ENCODE measurements at regions not wholly inside any gene's neighbourhood (a gene's known extent, or its start where the extent isn't known, plus 50 kb on each side); places are given as distances from the start of the nearest gene placed in this dataset.

GRCh38 chr13:60974296-60974695, 441.4 kb downstream of the PCDH20 start (continued):
- TF ChIP-seq POLR2AphosphoS5 (IDR thresholded peaks at IDR 0.05; ENCODE audit: low read length): no peak

- SMC1A ChIA-PET (ENCODE audit: uncharacterized antibody, unreplicated experiment): interaction anchor here (1.1 kb wide), 1 partner anchor 17 kb away, joined by 3 read pairs; no protein-coding TSS in a partner anchor
- Histone ChIP-seq H3K4me2 (ENCODE audit: control insufficient read depth, insufficient read depth) (no peak overlapping the region), H3K36me3 (ENCODE audit: control insufficient read depth in 2 of 2, insufficient read depth in 2 of 2, low read length in 1 of 2) (no peaks in the 10 kb centered on the region), H3K9me3 (replicated peaks; ENCODE audit: control insufficient read depth, insufficient read depth, low read length) (no peaks in the 10 kb centered on the region), H3K79me2 (ENCODE audit: control insufficient read depth, insufficient read depth, low read length) (peaks cover 2% of the 10 kb centered on the region), H3K4me3 (no peak overlapping the region), H3K27me3 (replicated peaks in 1 of 2; ENCODE audit: control insufficient read depth in 2 of 2, insufficient read depth in 2 of 2, low read length in 1 of 2) (no peaks in the 10 kb centered on the region), H3K9ac (ENCODE audit: control insufficient read depth, insufficient read depth, low read length) (no peak overlapping the region), H4K20me1 (ENCODE audit: control insufficient read depth, insufficient read depth) (no peaks in the 10 kb centered on the region), H2AFZ (ENCODE audit: control insufficient read depth, low read depth, low read length) (no peak overlapping the region), H3K4me1 (ENCODE audit: control insufficient read depth, insufficient read depth, low read length) (no peaks in the 10 kb centered on the region), H3K27ac (ENCODE audit: control insufficient read depth, insufficient read depth) (no peak overlapping the region)
- BruUV-seq (replicated peaks): no TSS peak
- no peak for DNase-seq (ENCODE audit: low read depth, low spot score)
- in situ Hi-C loops (cut with MboI) (no loop called here), intact Hi-C loops (cut with micrococcal nuclease; ENCODE audit: unreplicated experiment) (no loop called here)
- WGBS (ENCODE audit: insufficient coverage, insufficient replicate concordance, low lambda C conversion rate, missing lambda C conversion rate): 49% methylated on average over 6 of the region's 6 CpGs
- RAD21 ChIA-PET (ENCODE audit: unreplicated experiment): no interaction called here
- CTCF ChIA-PET: no interaction called here
- no peak for FAIRE-seq
- ATAC-seq: no peak
- POLR2A ChIA-PET: no interaction called here
- TF ChIP-seq CHD1 (IDR thresholded peaks at IDR 0.05; ENCODE audit: low read depth, low read length): no peak
- no peak for TF ChIP-seq NFXL1 (IDR thresholded peaks at IDR 0.05; ENCODE audit: borderline replicate concordance)
- no peak for TF ChIP-seq IKZF1 (conservative IDR thresholded peaks at IDR 0.05)
- TF ChIP-seq HDGF (IDR thresholded peaks at IDR 0.05): no peak
- no peak for TF ChIP-seq BCL3 (IDR thresholded peaks at IDR 0.05; ENCODE audit: borderline replicate concordance, insufficient read depth, low read depth, low read length, poor library complexity, severe bottlenecking)
- TF ChIP-seq ZBTB4 (CRISPR knock-in tag; IDR thresholded peaks at IDR 0.05): no peak
- no peak for TF ChIP-seq PRDM15 (CRISPR knock-in tag; IDR thresholded peaks at IDR 0.05)
- no peak for TF ChIP-seq PAX8 (IDR thresholded peaks at IDR 0.05)
- TF ChIP-seq NFYA (IDR thresholded peaks at IDR 0.05; ENCODE audit: borderline replicate concordance, low read depth, low read length): no peak
- no peak for TF ChIP-seq YBX1 (IDR thresholded peaks at IDR 0.05)
These were observed 442.1 kb downstream of the PCDH20 start for GRCh38 chr13:60973529-60973928.

All from GM12878 (cell line).